ENCODE measurements at regions not wholly inside any gene's neighbourhood (a gene's known extent, or its start where the extent isn't known, plus 50 kb on each side); places are given as distances from the start of the nearest gene placed in this dataset.
A peak's percentile ranks its signal among the peaks of the same experiment; 100 is the strongest.

DNA sequence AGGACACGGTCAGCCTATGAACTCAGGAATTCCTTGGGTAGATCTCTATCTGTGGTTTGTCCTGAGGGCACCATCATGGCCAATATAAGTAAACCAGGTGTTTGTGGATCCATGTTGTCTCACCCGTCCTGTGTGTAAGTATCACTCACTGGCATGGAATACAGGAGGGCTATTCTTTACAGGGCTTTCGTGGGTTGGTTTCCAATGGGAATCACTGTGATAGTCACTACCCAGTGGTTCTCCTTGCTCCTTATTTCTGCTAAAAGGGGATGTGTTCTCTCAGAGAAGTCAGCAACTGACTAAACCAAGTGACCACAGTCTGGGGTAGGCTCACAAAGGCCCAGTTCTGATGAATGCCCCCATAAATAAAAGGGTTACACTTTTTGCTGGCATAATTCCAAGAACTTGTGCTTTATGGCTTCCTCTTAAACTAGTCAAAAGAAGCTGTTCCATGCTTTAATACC is 236.7 kb upstream of the JADE1 start:
- Histone ChIP-seq H3K27me3 (no peaks in the 10 kb centered on the region), H3K27ac (peak overlapping the region in 3 of 4 donors; percentile 18 to 68 (median 34)), H3K9me3 (no peaks in the 10 kb centered on the region), H3K4me1 (peaks cover 30 to 36% of the 10 kb centered on the region in 2 donors), H3K36me3 (no peaks in the 10 kb centered on the region), H3K4me3 (no peak overlapping the region)
- intact Hi-C loops (cut with DNase I; ENCODE audit: low total_unique reads) (loop anchor here (5.0 kb wide), 3 partner anchors 121 to 234 kb away; partner anchors contain the start of gene JADE1), in situ Hi-C loops (cut with MboI; ENCODE audit: low sequenced_read_pairs in 4 of 4) (loop anchor here in 2 of 4 donors (10.0 to 25.0 kb wide), 2 partner anchors 92 to 239 kb away; partner anchors contain the start of gene JADE1 (in 1 of the 2))
- ATAC-seq (no peak), DNase-seq (no peak)
- TF ChIP-seq CTCF (IDR thresholded peaks at IDR 0.05 in 4 of 5, conservative IDR thresholded peaks at IDR 0.05 in 1 of 5) (no peak), POLR2A (IDR thresholded peaks at IDR 0.05) (no peak)

DNA sequence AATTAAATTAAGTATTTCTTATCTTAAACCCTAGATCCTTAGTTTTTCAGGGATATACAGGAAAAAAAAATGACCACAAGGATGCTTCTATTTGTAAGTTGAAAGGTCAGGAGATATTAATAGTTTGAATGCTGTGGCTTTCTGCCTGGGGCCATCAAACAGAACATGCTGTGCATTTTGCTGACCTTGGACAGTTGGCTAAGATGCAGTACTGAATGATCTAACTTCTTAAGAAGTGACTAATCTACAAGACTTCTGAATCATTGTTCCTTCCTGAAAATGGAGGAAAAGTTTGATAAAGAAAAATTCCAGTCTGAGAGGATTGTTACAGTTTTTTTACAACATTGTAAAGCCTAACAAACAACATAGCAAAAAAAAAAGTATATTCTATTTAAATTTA is 237.8 kb upstream of the JADE1 start:
- ATAC-seq, result peak; percentile 93 to 95
- Histone ChIP-seq H3K36me3 (no peaks in the 10 kb centered on the region), H3K4me1 (peaks cover 30 to 43% of the 10 kb centered on the region in 2 donors), H3K4me3 (no peak overlapping the region), H3K27me3 (no peaks in the 10 kb centered on the region), H3K9me3 (no peaks in the 10 kb centered on the region), H3K27ac (peak overlapping the region in 3 of 4 donors; percentile 20 to 68 (median 39))
- no peak for TF ChIP-seq CTCF (IDR thresholded peaks at IDR 0.05 in 4 of 5, conservative IDR thresholded peaks at IDR 0.05 in 1 of 5)
- no peak for TF ChIP-seq POLR2A (IDR thresholded peaks at IDR 0.05)
- in situ Hi-C loops (cut with MboI; ENCODE audit: low sequenced_read_pairs in 4 of 4), result loop anchor here in 2 of 4 donors (10.0 to 25.0 kb wide), 2 partner anchors 93 to 241 kb away; partner anchors contain the start of gene JADE1 (in 1 of the 2)
- peak; percentile 49 to 61 for DNase-seq
- intact Hi-C loops (cut with DNase I; ENCODE audit: low total_unique reads), result loop anchor here (5.0 kb wide), 3 partner anchors 119 to 236 kb away; partner anchors contain the start of gene JADE1

DNA sequence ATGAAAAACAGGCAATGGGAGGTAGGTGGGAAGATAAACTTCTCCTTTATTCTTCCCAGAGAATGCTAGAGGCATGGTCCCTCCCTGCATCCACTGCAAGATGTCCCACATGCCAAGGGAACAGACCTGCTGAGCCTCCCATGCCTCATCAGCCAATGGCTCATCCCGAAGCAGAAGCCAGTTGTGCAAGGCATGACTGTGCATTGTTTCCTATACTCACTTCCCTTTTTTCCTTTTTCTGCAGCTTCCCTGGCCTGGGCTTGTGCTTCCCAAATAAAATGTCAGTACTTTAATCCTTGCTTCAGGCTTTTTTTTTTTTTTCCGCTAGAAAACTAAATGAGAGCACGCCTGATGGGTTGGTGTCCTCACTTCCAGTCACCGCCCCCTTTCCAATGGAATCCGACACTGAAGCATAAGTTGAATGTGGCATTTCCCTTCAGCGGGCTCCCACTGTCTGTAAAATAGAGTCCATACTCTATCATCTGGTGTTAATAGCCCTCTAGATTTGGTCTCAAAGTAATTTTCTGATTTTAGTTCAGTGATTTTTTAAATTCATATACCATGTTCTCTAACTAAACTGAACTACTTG is 239.0 kb upstream of the JADE1 start:
- H3K9me3 ChIP-seq, result no peaks in the 10 kb centered on the region
- H3K27me3 ChIP-seq, result no peaks in the 10 kb centered on the region
- peak overlapping the region in 1 of 4 donors; percentile 57 for H3K27ac ChIP-seq
- H3K4me1 ChIP-seq, result peaks cover 30 to 43% of the 10 kb centered on the region in 2 donors
- peak in 1 of 2 donors; percentile 39 for ATAC-seq
- no peak overlapping the region for H3K4me3 ChIP-seq
- DNase-seq, result peak; percentile 29 to 55
- no peaks in the 10 kb centered on the region for H3K36me3 ChIP-seq
- in situ Hi-C loops (cut with MboI; ENCODE audit: low sequenced_read_pairs in 4 of 4), result loop anchor here in 2 of 4 donors (10.0 to 25.0 kb wide), 2 partner anchors 94 to 242 kb away; partner anchors contain the start of gene JADE1 (in 1 of the 2)
- intact Hi-C loops (cut with DNase I; ENCODE audit: low total_unique reads), result loop anchor here (5.0 kb wide), 3 partner anchors 118 to 237 kb away; partner anchors contain the start of gene JADE1
- TF ChIP-seq POLR2A (IDR thresholded peaks at IDR 0.05) (no peak), CTCF (IDR thresholded peaks at IDR 0.05 in 4 of 5, conservative IDR thresholded peaks at IDR 0.05 in 1 of 5) (no peak)

- in situ Hi-C loops (cut with MboI; ENCODE audit: low sequenced_read_pairs in 4 of 4), result loop anchor here in 2 of 4 donors (10.0 to 25.0 kb wide), 2 partner anchors 246 to 298 kb away; partner anchors contain the start of gene JADE1 (in 1 of the 2)
- DNase-seq, result no peak
Measured at GRCh38 chr4:128566693-128567092, 242.8 kb upstream of the JADE1 start.

More at GRCh38 chr4:128566693-128567092, 242.8 kb upstream of the JADE1 start:
- Histone ChIP-seq H3K27ac (no peak overlapping the region), H3K4me1 (peaks cover 11 to 21% of the 10 kb centered on the region in 2 donors), H3K36me3 (no peaks in the 10 kb centered on the region), H3K9me3 (no peaks in the 10 kb centered on the region), H3K4me3 (no peak overlapping the region), H3K27me3 (no peaks in the 10 kb centered on the region)
- TF ChIP-seq POLR2A (IDR thresholded peaks at IDR 0.05) (no peak), CTCF (IDR thresholded peaks at IDR 0.05 in 4 of 5, conservative IDR thresholded peaks at IDR 0.05 in 1 of 5) (no peak)
- intact Hi-C loops (cut with DNase I; ENCODE audit: low total_unique reads), result loop anchor here (5.0 kb wide), 1 partner anchor 296 kb away; no protein-coding TSS in a partner anchor
- no peak for ATAC-seq

Measured in gastrocnemius medialis (tissue), 4 donors.